GM12891 (cell line): ENCODE measurements at regions not wholly inside any gene's neighbourhood (a gene's known extent, or its start where the extent isn't known, plus 50 kb on each side); places are given as distances from the start of the nearest gene placed in this dataset.

Source experiments
- POLR2A ChIP-seq: IDR thresholded peaks from 2 replicates; pipeline ENCODE4 v1.6.1; 2011; ENCODE audit warnings: low read depth, low read length, control low read depth
- TAF1 ChIP-seq: IDR thresholded peaks from 2 replicates; pipeline ENCODE4 v1.6.1; 2011; ENCODE audit warnings: low read depth, low read length, control low read depth

- TF ChIP-seq TAF1, result no peak
- no peak for TF ChIP-seq POLR2A
Measured at GRCh38 chr2:59959944-59960343, 593.5 kb downstream of the BCL11A start.
